ENCODE measurements at regions not wholly inside any gene's neighbourhood (a gene's known extent, or its start where the extent isn't known, plus 50 kb on each side); places are given as distances from the start of the nearest gene placed in this dataset.
"Not testable (repeated sequence)": the region's sequence is repeated elsewhere in the genome, so short reads cannot be mapped to it uniquely, and the experiment has no call there.

DNA sequence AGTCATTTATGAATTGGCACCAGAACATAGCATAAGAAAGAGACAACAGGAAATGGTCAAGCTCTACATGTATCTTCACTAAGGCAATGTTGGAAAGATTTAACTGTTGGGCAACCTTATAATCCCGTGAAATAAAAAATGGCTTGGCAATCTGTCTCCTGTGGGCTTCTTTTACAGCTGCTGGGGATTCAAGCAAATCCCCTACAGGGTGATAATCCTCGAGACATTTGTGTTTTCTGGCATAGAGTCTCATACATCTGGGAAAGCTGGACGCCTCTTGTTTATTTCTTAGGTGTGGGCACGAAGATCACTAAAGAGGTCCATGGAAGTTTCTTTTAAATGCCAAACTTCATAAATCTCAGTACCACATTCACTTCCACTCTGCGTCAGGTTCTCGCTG is 82.2 kb upstream of the GPR141 start:
- Histone ChIP-seq H3F3A (ENCODE audit: insufficient read depth, low read length) (no peaks in the 10 kb centered on the region), H4K20me1 (ENCODE audit: insufficient read depth, low read length) (no peaks in the 10 kb centered on the region), H3K36me3 (ENCODE audit: insufficient read depth, low read length) (no peaks in the 10 kb centered on the region), H3K27ac (ENCODE audit: low read depth, low read length, poor library complexity, severe bottlenecking) (no peak overlapping the region), H3K9me3 (ENCODE audit: low read length) (no peaks in the 10 kb centered on the region), H3K4me2 (ENCODE audit: low read length) (no peak overlapping the region), H3K9me2 (ENCODE audit: low read depth, low read length) (no peaks in the 10 kb centered on the region), H3K79me2 (ENCODE audit: insufficient read depth, low read length) (no peaks in the 10 kb centered on the region), H3K27me3 (ENCODE audit: insufficient read depth, low read length) (no peaks in the 10 kb centered on the region), H3K4me1 (ENCODE audit: insufficient read depth, low read length, severe bottlenecking) (no peaks in the 10 kb centered on the region), H2AFZ (ENCODE audit: low read length) (no peak overlapping the region), H3K4me3 (ENCODE audit: low read depth, low read length, poor library complexity, severe bottlenecking) (no peak overlapping the region), H3K9ac (ENCODE audit: low read length) (no peak overlapping the region)
- TF ChIP-seq EZH2 (IDR thresholded peaks at IDR 0.05; ENCODE audit: borderline replicate concordance, low read length): no peak
- TF ChIP-seq, protein P1, sequence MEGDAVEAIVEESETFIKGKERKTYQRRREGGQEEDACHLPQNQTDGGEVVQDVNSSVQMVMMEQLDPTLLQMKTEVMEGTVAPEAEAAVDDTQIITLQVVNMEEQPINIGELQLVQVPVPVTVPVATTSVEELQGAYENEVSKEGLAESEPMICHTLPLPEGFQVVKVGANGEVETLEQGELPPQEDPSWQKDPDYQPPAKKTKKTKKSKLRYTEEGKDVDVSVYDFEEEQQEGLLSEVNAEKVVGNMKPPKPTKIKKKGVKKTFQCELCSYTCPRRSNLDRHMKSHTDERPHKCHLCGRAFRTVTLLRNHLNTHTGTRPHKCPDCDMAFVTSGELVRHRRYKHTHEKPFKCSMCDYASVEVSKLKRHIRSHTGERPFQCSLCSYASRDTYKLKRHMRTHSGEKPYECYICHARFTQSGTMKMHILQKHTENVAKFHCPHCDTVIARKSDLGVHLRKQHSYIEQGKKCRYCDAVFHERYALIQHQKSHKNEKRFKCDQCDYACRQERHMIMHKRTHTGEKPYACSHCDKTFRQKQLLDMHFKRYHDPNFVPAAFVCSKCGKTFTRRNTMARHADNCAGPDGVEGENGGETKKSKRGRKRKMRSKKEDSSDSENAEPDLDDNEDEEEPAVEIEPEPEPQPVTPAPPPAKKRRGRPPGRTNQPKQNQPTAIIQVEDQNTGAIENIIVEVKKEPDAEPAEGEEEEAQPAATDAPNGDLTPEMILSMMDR (IDR thresholded peaks at IDR 0.05; ENCODE audit: low read length): no peak

DNA sequence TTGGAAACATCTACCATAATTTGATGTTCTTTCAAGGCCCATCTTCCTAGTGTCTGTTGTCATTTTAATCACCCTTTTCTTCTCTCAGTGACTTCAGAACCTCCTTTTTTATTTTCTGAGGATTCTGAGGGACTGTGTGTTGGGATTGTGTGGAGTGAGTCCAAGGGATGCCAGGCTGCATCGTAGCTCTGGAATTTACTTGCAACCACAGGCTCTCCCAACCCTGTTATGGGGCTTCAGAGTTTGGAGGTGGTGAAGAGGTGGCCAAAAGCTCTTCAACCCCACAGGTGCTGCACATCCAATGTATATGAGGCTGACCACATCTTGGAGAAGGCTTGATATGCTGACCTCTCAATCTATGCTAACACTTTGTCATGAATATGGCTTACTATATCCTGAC is 79.5 kb upstream of the GPR141 start:
- H3K9me3 ChIP-seq (ENCODE audit: low read length): no peaks in the 10 kb centered on the region
- no peaks in the 10 kb centered on the region for H4K20me1 ChIP-seq (ENCODE audit: insufficient read depth, low read length)
- H3K9ac ChIP-seq (ENCODE audit: low read length): no peak overlapping the region
- H3K4me1 ChIP-seq (ENCODE audit: insufficient read depth, low read length, severe bottlenecking): no peaks in the 10 kb centered on the region
- TF ChIP-seq, protein P1 (IDR thresholded peaks at IDR 0.05; ENCODE audit: low read length): no peak
- no peak for TF ChIP-seq EZH2 (IDR thresholded peaks at IDR 0.05; ENCODE audit: borderline replicate concordance, low read length)
- H2AFZ ChIP-seq (ENCODE audit: low read length): no peak overlapping the region
- no peak overlapping the region for H3K4me3 ChIP-seq (ENCODE audit: low read depth, low read length, poor library complexity, severe bottlenecking)
- no peaks in the 10 kb centered on the region for H3F3A ChIP-seq (ENCODE audit: insufficient read depth, low read length)
- H3K4me2 ChIP-seq (ENCODE audit: low read length): no peak overlapping the region
- H3K9me2 ChIP-seq (ENCODE audit: low read depth, low read length): no peaks in the 10 kb centered on the region
- no peaks in the 10 kb centered on the region for H3K79me2 ChIP-seq (ENCODE audit: insufficient read depth, low read length)
- no peaks in the 10 kb centered on the region for H3K36me3 ChIP-seq (ENCODE audit: insufficient read depth, low read length)
- H3K27ac ChIP-seq (ENCODE audit: low read depth, low read length, poor library complexity, severe bottlenecking): no peak overlapping the region
- no peaks in the 10 kb centered on the region for H3K27me3 ChIP-seq (ENCODE audit: insufficient read depth, low read length)

DNA sequence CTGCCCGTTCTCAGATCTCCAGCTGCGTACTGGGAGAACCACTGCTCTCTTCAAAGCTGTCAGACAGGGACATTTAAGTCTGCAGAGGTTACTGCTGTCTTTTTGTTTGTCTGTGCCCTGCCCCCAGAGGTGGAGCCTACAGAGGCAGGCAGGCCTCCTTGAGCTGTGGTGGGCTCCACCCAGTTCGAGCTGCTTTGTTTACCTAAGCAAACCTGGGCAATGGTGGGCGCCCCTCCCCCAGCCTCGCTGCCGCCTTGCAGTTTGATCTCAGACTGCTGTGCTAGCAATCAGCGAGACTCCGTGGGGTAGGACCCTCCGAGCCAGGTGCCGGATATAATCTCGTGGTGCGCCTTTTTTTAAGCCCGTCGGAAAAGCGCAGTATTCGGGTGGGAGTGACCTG is 66.2 kb upstream of the GPR141 start:
- H3K9me3 ChIP-seq (ENCODE audit: low read length); H3K4me1 ChIP-seq (ENCODE audit: insufficient read depth, low read length, severe bottlenecking); H3F3A ChIP-seq (ENCODE audit: insufficient read depth, low read length); H3K9ac ChIP-seq (ENCODE audit: low read length); H3K4me3 ChIP-seq (ENCODE audit: low read depth, low read length, poor library complexity, severe bottlenecking); H3K36me3 ChIP-seq (ENCODE audit: insufficient read depth, low read length); H3K79me2 ChIP-seq (ENCODE audit: insufficient read depth, low read length); H2AFZ ChIP-seq (ENCODE audit: low read length); H3K9me2 ChIP-seq (ENCODE audit: low read depth, low read length); H3K27ac ChIP-seq (ENCODE audit: low read depth, low read length, poor library complexity, severe bottlenecking); H3K4me2 ChIP-seq (ENCODE audit: low read length); H3K27me3 ChIP-seq (ENCODE audit: insufficient read depth, low read length); H4K20me1 ChIP-seq (ENCODE audit: insufficient read depth, low read length): not testable (repeated sequence)

DNA sequence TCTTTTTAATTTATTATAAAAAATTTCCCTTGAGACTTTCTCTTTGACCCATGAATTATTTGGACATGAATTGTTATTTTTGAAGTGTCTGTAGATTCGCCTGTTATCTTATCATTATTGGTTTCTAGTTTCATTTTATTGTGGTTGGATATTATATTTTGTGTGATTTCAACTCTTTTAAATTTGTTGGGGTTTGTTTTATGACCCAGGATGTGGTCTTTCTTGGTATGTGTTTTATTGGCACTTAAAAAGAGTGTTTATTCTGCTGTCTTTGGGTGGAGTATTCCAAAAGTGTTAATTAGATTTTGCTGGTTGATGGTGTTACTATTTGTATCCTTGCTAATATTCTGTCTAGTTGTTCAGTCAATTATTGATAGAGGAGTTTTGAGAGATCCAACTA is 50.5 kb upstream of the GPR141 start:
- Histone ChIP-seq H3K4me2 (ENCODE audit: low read length) (no peak overlapping the region), H3K4me1 (ENCODE audit: insufficient read depth, low read length, severe bottlenecking) (no peaks in the 10 kb centered on the region), H3K79me2 (ENCODE audit: insufficient read depth, low read length) (no peaks in the 10 kb centered on the region), H3K9me2 (ENCODE audit: low read depth, low read length) (no peaks in the 10 kb centered on the region), H3F3A (ENCODE audit: insufficient read depth, low read length) (no peaks in the 10 kb centered on the region), H3K9ac (ENCODE audit: low read length) (no peak overlapping the region), H3K4me3 (ENCODE audit: low read depth, low read length, poor library complexity, severe bottlenecking) (no peak overlapping the region), H3K9me3 (ENCODE audit: low read length) (no peaks in the 10 kb centered on the region), H3K27me3 (ENCODE audit: insufficient read depth, low read length) (no peaks in the 10 kb centered on the region), H3K27ac (ENCODE audit: low read depth, low read length, poor library complexity, severe bottlenecking) (no peak overlapping the region), H3K36me3 (ENCODE audit: insufficient read depth, low read length) (no peaks in the 10 kb centered on the region), H2AFZ (ENCODE audit: low read length) (no peak overlapping the region), H4K20me1 (ENCODE audit: insufficient read depth, low read length) (no peaks in the 10 kb centered on the region)
- TF ChIP-seq EZH2 (IDR thresholded peaks at IDR 0.05; ENCODE audit: borderline replicate concordance, low read length): no peak
- TF ChIP-seq, protein P1 (IDR thresholded peaks at IDR 0.05; ENCODE audit: low read length): no peak
